ENCODE measurements at regions not wholly inside any gene's neighbourhood (a gene's known extent, or its start where the extent isn't known, plus 50 kb on each side); places are given as distances from the start of the nearest gene placed in this dataset.

DNA sequence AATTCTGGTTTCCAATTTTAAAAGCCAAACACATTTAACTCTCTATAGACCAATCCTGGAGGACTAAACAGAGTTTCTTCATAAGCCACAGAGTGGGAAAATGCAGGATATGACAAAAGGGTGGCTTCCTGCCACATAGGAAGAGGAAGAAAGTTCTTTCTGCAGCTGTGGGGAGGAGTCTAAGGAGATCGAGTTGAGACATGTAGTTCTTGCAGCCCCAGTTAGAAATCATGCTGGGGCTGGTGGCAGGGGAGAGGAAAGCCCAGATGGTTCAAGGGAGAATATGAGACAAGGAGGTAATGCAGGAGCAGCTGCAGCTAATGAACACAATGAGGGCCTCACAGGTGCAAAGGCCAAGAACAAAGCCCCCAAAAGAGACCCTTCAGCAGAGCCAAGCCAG lies 85.0 kb upstream of the ARID2 start:
- intact Hi-C loops (cut with DNase I) = no loop called here
- peaks cover 7% of the 10 kb centered on the region for H3K4me1 ChIP-seq
- DNase-seq (no peak), ATAC-seq (no peak)
- no peaks in the 10 kb centered on the region for H3K36me3 ChIP-seq (ENCODE audit: insufficient read depth in 1 of 2, low read depth in 1 of 2)
- H3K27me3 ChIP-seq (ENCODE audit: insufficient read depth in 3 of 3, low read length in 2 of 3) = no peaks in the 10 kb centered on the region
- no peak overlapping the region for H3K4me3 ChIP-seq
- no peaks in the 10 kb centered on the region for H3K9me3 ChIP-seq
- no peak overlapping the region for H3K27ac ChIP-seq
- TF ChIP-seq, protein P1, sequence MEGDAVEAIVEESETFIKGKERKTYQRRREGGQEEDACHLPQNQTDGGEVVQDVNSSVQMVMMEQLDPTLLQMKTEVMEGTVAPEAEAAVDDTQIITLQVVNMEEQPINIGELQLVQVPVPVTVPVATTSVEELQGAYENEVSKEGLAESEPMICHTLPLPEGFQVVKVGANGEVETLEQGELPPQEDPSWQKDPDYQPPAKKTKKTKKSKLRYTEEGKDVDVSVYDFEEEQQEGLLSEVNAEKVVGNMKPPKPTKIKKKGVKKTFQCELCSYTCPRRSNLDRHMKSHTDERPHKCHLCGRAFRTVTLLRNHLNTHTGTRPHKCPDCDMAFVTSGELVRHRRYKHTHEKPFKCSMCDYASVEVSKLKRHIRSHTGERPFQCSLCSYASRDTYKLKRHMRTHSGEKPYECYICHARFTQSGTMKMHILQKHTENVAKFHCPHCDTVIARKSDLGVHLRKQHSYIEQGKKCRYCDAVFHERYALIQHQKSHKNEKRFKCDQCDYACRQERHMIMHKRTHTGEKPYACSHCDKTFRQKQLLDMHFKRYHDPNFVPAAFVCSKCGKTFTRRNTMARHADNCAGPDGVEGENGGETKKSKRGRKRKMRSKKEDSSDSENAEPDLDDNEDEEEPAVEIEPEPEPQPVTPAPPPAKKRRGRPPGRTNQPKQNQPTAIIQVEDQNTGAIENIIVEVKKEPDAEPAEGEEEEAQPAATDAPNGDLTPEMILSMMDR (IDR thresholded peaks at IDR 0.05) = no peak
- 19 to 52% (median 50%) methylated on average over 1 of the region's 1 CpG for WGBS, 3 donors

DNA sequence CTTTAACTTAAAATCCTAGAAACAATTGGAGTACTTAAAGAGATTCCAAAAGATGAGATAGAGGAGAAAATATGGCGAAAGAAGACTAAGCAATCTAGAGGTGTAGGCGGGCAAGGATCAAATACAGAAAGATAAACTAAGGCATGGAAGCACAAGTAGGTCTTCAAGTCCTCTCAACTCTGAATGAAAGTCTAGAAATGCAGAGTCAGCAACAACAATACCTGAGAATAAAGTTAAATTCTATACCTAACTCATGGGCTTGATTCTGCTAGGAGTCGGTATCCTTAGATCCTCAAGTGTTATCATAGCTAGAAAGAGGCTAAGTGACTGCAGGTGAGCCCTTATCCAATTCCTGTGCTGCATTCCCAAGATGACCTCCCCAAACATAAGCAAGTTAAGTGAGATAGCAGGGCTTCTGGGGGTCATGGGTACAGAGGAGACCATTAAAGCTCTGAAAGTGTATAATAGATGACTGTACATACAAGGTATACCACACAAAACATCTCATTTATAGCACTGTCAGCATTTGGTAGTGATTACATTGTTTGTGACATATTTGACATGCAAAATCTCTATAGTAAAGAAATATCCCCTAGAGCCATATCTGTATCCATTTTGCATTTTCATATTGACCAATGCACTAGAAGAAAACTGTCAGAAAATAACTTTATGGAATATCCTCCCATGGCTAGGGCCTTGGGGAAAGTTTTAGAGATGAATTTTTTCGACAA lies 82.5 kb upstream of the ARID2 start:
- peaks cover 14% of the 10 kb centered on the region for H3K4me1 ChIP-seq
- TF ChIP-seq, protein P1 (IDR thresholded peaks at IDR 0.05) = no peak
- 91 to 93% (median 93%) methylated on average over 4 of the region's 4 CpGs for WGBS, 3 donors
- ATAC-seq (no peak), DNase-seq (no peak)
- no peak overlapping the region for H3K27ac ChIP-seq
- H3K9me3 ChIP-seq = no peaks in the 10 kb centered on the region
- H3K27me3 ChIP-seq (ENCODE audit: insufficient read depth in 3 of 3, low read length in 2 of 3) = no peaks in the 10 kb centered on the region
- no peaks in the 10 kb centered on the region for H3K36me3 ChIP-seq (ENCODE audit: insufficient read depth in 1 of 2, low read depth in 1 of 2)
- intact Hi-C loops (cut with DNase I) = no loop called here
- no peak overlapping the region for H3K4me3 ChIP-seq

DNA sequence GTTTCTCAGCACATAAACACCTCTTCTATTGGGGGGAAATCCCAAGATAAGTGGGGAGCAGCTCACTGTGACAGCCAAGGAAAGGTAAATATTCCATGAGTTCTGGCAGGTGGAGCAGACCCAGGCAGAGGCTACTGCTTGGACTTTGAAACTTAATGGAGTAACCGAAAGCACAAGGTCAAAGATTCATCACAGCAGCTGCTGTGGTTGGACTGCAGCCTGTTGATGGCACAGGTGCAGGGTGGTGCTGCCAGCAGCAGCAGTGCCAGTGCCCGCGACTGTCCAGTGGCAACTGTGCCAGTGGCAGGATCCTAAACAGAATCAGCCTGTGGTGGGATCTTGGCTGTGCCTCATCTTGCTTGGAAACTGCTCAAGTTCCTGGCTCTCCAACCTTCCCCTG lies 81.4 kb upstream of the ARID2 start:
- H3K9me3 ChIP-seq = no peaks in the 10 kb centered on the region
- TF ChIP-seq, protein P1 (IDR thresholded peaks at IDR 0.05) = no peak
- no peak overlapping the region for H3K4me3 ChIP-seq
- H3K27ac ChIP-seq = peak overlapping the region; percentile 62
- H3K27me3 ChIP-seq (ENCODE audit: insufficient read depth in 3 of 3, low read length in 2 of 3) = no peaks in the 10 kb centered on the region
- peaks cover 14% of the 10 kb centered on the region for H3K4me1 ChIP-seq
- intact Hi-C loops (cut with DNase I) = no loop called here
- ATAC-seq (peak; percentile 100), DNase-seq (peak; percentile 61 to 86)
- 20 to 50% (median 28%) methylated on average over 3 of the region's 3 CpGs for WGBS, 3 donors
- no peaks in the 10 kb centered on the region for H3K36me3 ChIP-seq (ENCODE audit: insufficient read depth in 1 of 2, low read depth in 1 of 2)

DNA sequence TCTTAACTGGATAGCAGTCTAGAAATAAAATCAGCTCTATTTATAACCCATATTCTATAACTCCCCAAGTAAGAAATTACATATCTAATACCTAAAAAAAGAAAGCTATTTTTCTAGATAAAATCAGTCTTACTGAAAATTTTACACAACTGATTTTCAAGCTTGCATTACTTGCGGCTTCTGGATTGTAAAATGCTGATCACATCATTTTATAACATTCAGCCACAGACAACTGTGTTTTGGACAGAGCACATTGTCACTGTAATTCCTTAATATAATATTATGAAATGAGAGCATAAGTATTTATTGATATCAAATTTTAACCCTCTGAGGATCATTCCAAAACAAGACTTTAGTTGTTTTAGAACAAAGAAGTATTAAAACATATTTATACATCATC lies 78.5 kb upstream of the ARID2 start:
- peaks cover 14% of the 10 kb centered on the region for H3K4me1 ChIP-seq
- TF ChIP-seq, protein P1 (IDR thresholded peaks at IDR 0.05) = no peak
- no peak overlapping the region for H3K27ac ChIP-seq
- H3K27me3 ChIP-seq (ENCODE audit: insufficient read depth in 3 of 3, low read length in 2 of 3) = no peaks in the 10 kb centered on the region
- DNase-seq (no peak), ATAC-seq (no peak)
- no peaks in the 10 kb centered on the region for H3K9me3 ChIP-seq
- intact Hi-C loops (cut with DNase I) = no loop called here
- 64 to 82% (median 69%) methylated on average over 1 of the region's 1 CpG for WGBS, 3 donors
- no peak overlapping the region for H3K4me3 ChIP-seq
- H3K36me3 ChIP-seq (ENCODE audit: insufficient read depth in 1 of 2, low read depth in 1 of 2) = no peaks in the 10 kb centered on the region
